Mucosa of stomach (tissue), 1 donor: ENCODE measurements at regions not wholly inside any gene's neighbourhood (a gene's known extent, or its start where the extent isn't known, plus 50 kb on each side); places are given as distances from the start of the nearest gene placed in this dataset.

Experiments
- H3K27me3 ChIP-seq: one replicate; pipeline ENCODE4 v1.7.0; 2013; ENCODE audit warnings: mild to moderate bottlenecking, low read length; ENCODE audit not compliant: control insufficient read depth, insufficient read depth
- H3K36me3 ChIP-seq: one replicate; pipeline ENCODE4 v1.7.0; 2013; ENCODE audit warnings: low read length; ENCODE audit not compliant: control insufficient read depth, insufficient read depth
- H3K4me1 ChIP-seq: one replicate; pipeline ENCODE4 v1.7.0; 2013; ENCODE audit warnings: mild to moderate bottlenecking, low read length; ENCODE audit not compliant: control insufficient read depth, insufficient read depth
- H3K4me3 ChIP-seq: one replicate; pipeline ENCODE4 v1.7.0; 2013; ENCODE audit warnings: low read length
- H3K9ac ChIP-seq: one replicate; pipeline ENCODE4 v1.7.0; 2013; ENCODE audit warnings: mild to moderate bottlenecking, low read length, moderate library complexity
- H3K9me3 ChIP-seq: one replicate; pipeline ENCODE4 v1.7.0; 2013; ENCODE audit warnings: mild to moderate bottlenecking, low read length, moderate library complexity; ENCODE audit not compliant: control insufficient read depth
- donor health status: Pancreatic carcinoma.

- H3K27me3 ChIP-seq, result no peaks in the 10 kb centered on the region
- H3K9me3 ChIP-seq, result no peaks in the 10 kb centered on the region
- H3K36me3 ChIP-seq, result no peaks in the 10 kb centered on the region
- H3K9ac ChIP-seq, result no peak overlapping the region
- no peak overlapping the region for H3K4me3 ChIP-seq
- no peaks in the 10 kb centered on the region for H3K4me1 ChIP-seq
Observed at GRCh38 chr5:126210955-126211354, 212.3 kb upstream of the GRAMD2B start.

GRCh38 chr5:126219616-126220015 lies 203.6 kb upstream of the GRAMD2B start:
- H3K4me3 ChIP-seq, result no peak overlapping the region
- no peaks in the 10 kb centered on the region for H3K36me3 ChIP-seq
- no peaks in the 10 kb centered on the region for H3K9me3 ChIP-seq
- H3K27me3 ChIP-seq, result no peaks in the 10 kb centered on the region
- no peak overlapping the region for H3K9ac ChIP-seq
- no peaks in the 10 kb centered on the region for H3K4me1 ChIP-seq

- Histone ChIP-seq H3K4me1 (no peaks in the 10 kb centered on the region), H3K36me3 (no peaks in the 10 kb centered on the region), H3K27me3 (no peaks in the 10 kb centered on the region), H3K4me3 (no peak overlapping the region), H3K9ac (no peak overlapping the region), H3K9me3 (no peaks in the 10 kb centered on the region)
Observed at GRCh38 chr5:126220725-126221124, 202.5 kb upstream of the GRAMD2B start.

- no peak overlapping the region for H3K4me3 ChIP-seq
- H3K9ac ChIP-seq, result no peak overlapping the region
- no peaks in the 10 kb centered on the region for H3K4me1 ChIP-seq
- H3K9me3 ChIP-seq, result no peaks in the 10 kb centered on the region
- no peaks in the 10 kb centered on the region for H3K36me3 ChIP-seq
- H3K27me3 ChIP-seq, result no peaks in the 10 kb centered on the region
Observed at GRCh38 chr5:126228934-126229333, 194.3 kb upstream of the GRAMD2B start.

GRCh38 chr5:126233256-126233655 lies 190.0 kb upstream of the GRAMD2B start:
- Histone ChIP-seq H3K27me3 (no peaks in the 10 kb centered on the region), H3K9ac (no peak overlapping the region), H3K4me3 (no peak overlapping the region), H3K4me1 (no peaks in the 10 kb centered on the region), H3K9me3 (no peaks in the 10 kb centered on the region), H3K36me3 (no peaks in the 10 kb centered on the region)

GRCh38 chr5:126234563-126235195 lies 188.5 kb upstream of the GRAMD2B start:
- no peaks in the 10 kb centered on the region for H3K27me3 ChIP-seq
- no peak overlapping the region for H3K9ac ChIP-seq
- H3K36me3 ChIP-seq, result no peaks in the 10 kb centered on the region
- no peak overlapping the region for H3K4me3 ChIP-seq
- H3K4me1 ChIP-seq, result no peaks in the 10 kb centered on the region
- H3K9me3 ChIP-seq, result no peaks in the 10 kb centered on the region

- Histone ChIP-seq H3K4me1 (no peaks in the 10 kb centered on the region), H3K27me3 (no peaks in the 10 kb centered on the region), H3K9ac (no peak overlapping the region), H3K9me3 (no peaks in the 10 kb centered on the region), H3K4me3 (no peak overlapping the region), H3K36me3 (no peaks in the 10 kb centered on the region)
Observed at GRCh38 chr5:126235628-126236027, 187.6 kb upstream of the GRAMD2B start.

- H3K36me3 ChIP-seq, result no peaks in the 10 kb centered on the region
- H3K4me1 ChIP-seq, result no peaks in the 10 kb centered on the region
- no peak overlapping the region for H3K4me3 ChIP-seq
- no peaks in the 10 kb centered on the region for H3K27me3 ChIP-seq
- H3K9ac ChIP-seq, result no peak overlapping the region
- H3K9me3 ChIP-seq, result no peaks in the 10 kb centered on the region
Observed at GRCh38 chr5:126236994-126237393, 186.2 kb upstream of the GRAMD2B start.

- no peak overlapping the region for H3K9ac ChIP-seq
Observed at GRCh38 chr5:126248611-126249010, 174.6 kb upstream of the GRAMD2B start.

GRCh38 chr5:126251024-126251423 lies 172.2 kb upstream of the GRAMD2B start:
- Histone ChIP-seq H3K9me3 (no peaks in the 10 kb centered on the region), H3K4me3 (no peak overlapping the region), H3K4me1 (no peaks in the 10 kb centered on the region), H3K27me3 (no peaks in the 10 kb centered on the region), H3K36me3 (no peaks in the 10 kb centered on the region), H3K9ac (no peak overlapping the region)

More at GRCh38 chr5:126248611-126249010, 174.6 kb upstream of the GRAMD2B start:
- H3K27me3 ChIP-seq, result no peaks in the 10 kb centered on the region
- H3K9me3 ChIP-seq, result no peaks in the 10 kb centered on the region
- no peak overlapping the region for H3K4me3 ChIP-seq
- no peaks in the 10 kb centered on the region for H3K36me3 ChIP-seq
- no peaks in the 10 kb centered on the region for H3K4me1 ChIP-seq

GRCh38 chr5:126253406-126253805 lies 169.8 kb upstream of the GRAMD2B start:
- no peaks in the 10 kb centered on the region for H3K36me3 ChIP-seq
- no peak overlapping the region for H3K9ac ChIP-seq
- H3K4me3 ChIP-seq, result no peak overlapping the region
- H3K4me1 ChIP-seq, result no peaks in the 10 kb centered on the region
- no peaks in the 10 kb centered on the region for H3K9me3 ChIP-seq
- no peaks in the 10 kb centered on the region for H3K27me3 ChIP-seq

GRCh38 chr5:126263591-126264184 lies 159.5 kb upstream of the GRAMD2B start:
- H3K9me3 ChIP-seq, result no peaks in the 10 kb centered on the region
- no peak overlapping the region for H3K4me3 ChIP-seq
- H3K27me3 ChIP-seq, result no peaks in the 10 kb centered on the region
- H3K4me1 ChIP-seq, result no peaks in the 10 kb centered on the region
- H3K9ac ChIP-seq, result no peak overlapping the region
- H3K36me3 ChIP-seq, result no peaks in the 10 kb centered on the region
